ENCODE measurements at regions not wholly inside any gene's neighbourhood (a gene's known extent, or its start where the extent isn't known, plus 50 kb on each side); places are given as distances from the start of the nearest gene placed in this dataset.

DNA sequence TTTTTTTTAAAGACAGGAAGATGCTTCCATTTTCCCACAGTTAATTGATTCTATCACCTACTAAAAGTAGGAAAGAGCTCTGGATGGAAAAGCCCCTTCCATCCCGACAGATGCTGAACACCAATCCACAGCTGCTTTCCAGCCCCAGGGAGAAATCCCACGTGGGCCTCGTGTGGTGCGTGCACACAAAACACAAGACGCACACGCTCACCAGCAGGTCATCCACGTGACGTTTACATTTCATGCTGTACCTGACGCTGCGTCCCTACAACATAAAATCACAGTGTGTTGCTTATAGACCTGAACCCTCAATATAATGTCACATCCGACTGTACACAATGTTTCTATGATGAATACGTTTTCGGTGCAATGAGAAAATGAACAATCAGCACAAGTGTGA lies 50.2 kb upstream of the DACT2 start:
- TF ChIP-seq CTCF (IDR thresholded peaks at IDR 0.05; ENCODE audit: insufficient read depth, low read length) (no peak), GABPA (IDR thresholded peaks at IDR 0.05; ENCODE audit: low read depth) (no peak), POLR2AphosphoS5 (IDR thresholded peaks at IDR 0.05; ENCODE audit: low read depth) (no peak)

All from HL-60 (cell line).